ENCODE measurements at regions not wholly inside any gene's neighbourhood (a gene's known extent, or its start where the extent isn't known, plus 50 kb on each side); places are given as distances from the start of the nearest gene placed in this dataset.

GRCh38 chr9:684941-685340 is 156.6 kb upstream of the DMRT1 start:
- Histone ChIP-seq H3K9me1 (replicated peaks; ENCODE audit: control insufficient read depth, extremely low read depth, insufficient read depth, low read length) (no peaks in the 10 kb centered on the region), H2AFZ (ENCODE audit: low read depth, low read length) (no peak overlapping the region), H3K79me2 (ENCODE audit: control insufficient read depth, insufficient read depth, low read length) (peaks cover 14% of the 10 kb centered on the region), H3K27me3 (ENCODE audit: control insufficient read depth in 2 of 2, insufficient read depth in 2 of 2, low read length in 2 of 2) (no peaks in the 10 kb centered on the region), H4K20me1 (replicated peaks; ENCODE audit: control insufficient read depth, extremely low read depth, insufficient read depth, low read length) (no peaks in the 10 kb centered on the region), H3K36me3 (ENCODE audit: control insufficient read depth in 2 of 2, extremely low read depth in 1 of 2, insufficient read depth in 2 of 2, low read length in 2 of 2) (no peaks in the 10 kb centered on the region), H3K4me1 (ENCODE audit: control insufficient read depth, extremely low read depth, insufficient read depth, low read length) (peaks cover 57% of the 10 kb centered on the region), H3K9ac (replicated peaks; ENCODE audit: extremely low read depth, insufficient read depth, low read length) (peak overlapping the region; percentile 90), H3K4me3 (replicated peaks in 1 of 3; ENCODE audit: insufficient read depth in 1 of 3, low read depth in 1 of 3, low read length in 3 of 3) (peak overlapping the region in 2 of 3 experiments; percentile 27 to 70), H3K4me2 (ENCODE audit: insufficient read depth, low read length) (peak overlapping the region; percentile 92), H3K27ac (ENCODE audit: insufficient read depth, low read depth, low read length) (peak overlapping the region; percentile 99), H3K9me3 (replicated peaks; ENCODE audit: control insufficient read depth, insufficient read depth, low read length) (no peaks in the 10 kb centered on the region)
- intact Hi-C loops (cut with micrococcal nuclease) (loop anchor here (1.0 to 2.0 kb wide), 6 partner anchors 8 to 116 kb away; no protein-coding TSS in a partner anchor), dilution Hi-C loops (cut with MboI; ENCODE audit: extremely low pct_ligation_motif_present, low sequenced_read_pairs) (no loop called here)
- CTCF ChIA-PET, result interaction anchor here (0.9 to 8.6 kb wide), 7 partner anchors 11 to 77 kb away, joined by 3 to 91 read pairs (median 4); no protein-coding TSS in a partner anchor
- TF ChIP-seq EZH2 (IDR thresholded peaks at IDR 0.05; ENCODE audit: borderline replicate concordance, low read depth, low read length, severe bottlenecking), result no peak
- TF ChIP-seq POLR2AphosphoS5 (IDR thresholded peaks at IDR 0.05; ENCODE audit: insufficient read depth, low read depth, low read length), result peak; percentile 41
- TF ChIP-seq MAX (IDR thresholded peaks at IDR 0.05; ENCODE audit: insufficient read depth, insufficient read length), result no peak
- TF ChIP-seq JUN (IDR thresholded peaks at IDR 0.05; ENCODE audit: borderline replicate concordance, insufficient read depth, insufficient read length, low read depth), result peak; percentile 69
- peak; percentile 74 for TF ChIP-seq FOS (IDR thresholded peaks at IDR 0.05; ENCODE audit: borderline replicate concordance, insufficient read depth, low read length)
- no peak for TF ChIP-seq CTCF (IDR thresholded peaks at IDR 0.05; ENCODE audit: extremely low read depth in 1 of 2, insufficient read depth in 1 of 2, low read depth in 1 of 2, low read length in 2 of 2)
- no peak for TF ChIP-seq MYC (IDR thresholded peaks at IDR 0.05; ENCODE audit: low read depth, low read length)
- DNase-seq (ENCODE audit: low read depth, low spot score), result peak; percentile 89
- peak; percentile 80 for FAIRE-seq
- POLR2A ChIA-PET, result interaction anchor here (0.7 to 3.9 kb wide), 4 partner anchors 9 to 182 kb away, joined by 3 to 40 read pairs (median 6); no protein-coding TSS in a partner anchor
- BruUV-seq (replicated peaks), result TSS peak; percentile 17

All from endothelial cell of umbilical vein (primary cell).